ENCODE measurements at regions not wholly inside any gene's neighbourhood (a gene's known extent, or its start where the extent isn't known, plus 50 kb on each side); places are given as distances from the start of the nearest gene placed in this dataset.

DNA sequence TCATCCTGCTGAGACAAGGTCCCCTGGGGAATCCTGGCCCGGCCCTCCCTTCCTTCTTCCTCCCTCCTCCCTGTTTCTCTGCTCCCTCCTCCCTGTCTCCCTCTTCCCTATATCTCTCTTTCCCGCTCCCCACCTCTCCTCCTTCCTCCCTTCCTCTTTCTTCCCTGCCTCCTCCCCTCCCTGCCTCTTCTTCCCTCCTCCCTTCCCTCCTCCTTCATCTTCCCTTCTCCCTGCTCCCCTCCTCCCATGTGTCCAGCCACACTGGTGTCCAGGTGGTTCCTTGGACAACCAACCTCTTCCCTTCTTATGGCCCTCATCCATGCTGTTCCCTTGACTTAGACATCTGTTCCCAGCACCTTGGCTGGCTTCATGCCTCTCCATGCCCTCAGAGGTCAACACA, 258.1 kb downstream of the MN1 start:
- TF ChIP-seq EP300 (IDR thresholded peaks at IDR 0.05; ENCODE audit: borderline replicate concordance in 1 of 2, low read depth in 2 of 2, low read length in 2 of 2) = no peak
- TF ChIP-seq RFX5 (IDR thresholded peaks at IDR 0.05; ENCODE audit: borderline replicate concordance, low read depth, low read length) = no peak
- TF ChIP-seq, protein P1, sequence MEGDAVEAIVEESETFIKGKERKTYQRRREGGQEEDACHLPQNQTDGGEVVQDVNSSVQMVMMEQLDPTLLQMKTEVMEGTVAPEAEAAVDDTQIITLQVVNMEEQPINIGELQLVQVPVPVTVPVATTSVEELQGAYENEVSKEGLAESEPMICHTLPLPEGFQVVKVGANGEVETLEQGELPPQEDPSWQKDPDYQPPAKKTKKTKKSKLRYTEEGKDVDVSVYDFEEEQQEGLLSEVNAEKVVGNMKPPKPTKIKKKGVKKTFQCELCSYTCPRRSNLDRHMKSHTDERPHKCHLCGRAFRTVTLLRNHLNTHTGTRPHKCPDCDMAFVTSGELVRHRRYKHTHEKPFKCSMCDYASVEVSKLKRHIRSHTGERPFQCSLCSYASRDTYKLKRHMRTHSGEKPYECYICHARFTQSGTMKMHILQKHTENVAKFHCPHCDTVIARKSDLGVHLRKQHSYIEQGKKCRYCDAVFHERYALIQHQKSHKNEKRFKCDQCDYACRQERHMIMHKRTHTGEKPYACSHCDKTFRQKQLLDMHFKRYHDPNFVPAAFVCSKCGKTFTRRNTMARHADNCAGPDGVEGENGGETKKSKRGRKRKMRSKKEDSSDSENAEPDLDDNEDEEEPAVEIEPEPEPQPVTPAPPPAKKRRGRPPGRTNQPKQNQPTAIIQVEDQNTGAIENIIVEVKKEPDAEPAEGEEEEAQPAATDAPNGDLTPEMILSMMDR (IDR thresholded peaks at IDR 0.05; ENCODE audit: control extremely low read depth in 1 of 3, insufficient read depth in 1 of 3, low read depth in 1 of 3, low read length in 3 of 3) = no peak
- no peak for TF ChIP-seq YY1 (IDR thresholded peaks at IDR 0.05; ENCODE audit: low read depth, low read length)
- no peak for TF ChIP-seq POLR2AphosphoS5 (IDR thresholded peaks at IDR 0.05; ENCODE audit: low read depth, low read length)
- no peak for TF ChIP-seq CREB1 (IDR thresholded peaks at IDR 0.05)
- TF ChIP-seq JUN (IDR thresholded peaks at IDR 0.05; ENCODE audit: low read depth, low read length) = no peak
- TF ChIP-seq BCL11A (IDR thresholded peaks at IDR 0.05; ENCODE audit: low read depth in 2 of 2, low read length in 2 of 2) = no peak
- no peak for TF ChIP-seq HDAC2 (IDR thresholded peaks at IDR 0.05; ENCODE audit: borderline replicate concordance in 1 of 2, low read depth in 2 of 2, low read length in 2 of 2)
- TF ChIP-seq CHD1 (IDR thresholded peaks at IDR 0.05; ENCODE audit: low read depth, low read length) = no peak
- TF ChIP-seq EZH2 (IDR thresholded peaks at IDR 0.05; ENCODE audit: low read depth, low read length, severe bottlenecking) = no peak

All from H1 (cell line).